Activated naive CD4-positive, alpha-beta T cell treated with anti-CD3 and anti-CD28 coated beads, Interleukin-2, amount 10 ng/mL, durations not matched to agents 7 days and 5 days (primary cell): ENCODE measurements at regions not wholly inside any gene's neighbourhood (a gene's known extent, or its start where the extent isn't known, plus 50 kb on each side); places are given as distances from the start of the nearest gene placed in this dataset.

Experiments
- CTCF ChIA-PET: fragments of 350-600 bp; sonication (Branson Sonifier 250); formaldehyde crosslinking; loops from one replicate; lab custom pipeline; 2021; ENCODE audit warnings: antibody characterized with exemption; lab: Charles Lee
- DNase-seq: peaks from one replicate; pipeline ENCODE4 v3.0.0-alpha.2; 2020
- H3K27ac Mint-ChIP-seq: one replicate; pipeline ENCODE4 v1.8.0; 2021; ENCODE audit warnings: mild to moderate bottlenecking, moderate library complexity, mixed read lengths
- H3K27me3 Mint-ChIP-seq: one replicate; pipeline ENCODE4 v1.8.0; 2021; ENCODE audit warnings: mild to moderate bottlenecking, mixed read lengths
- H3K36me3 Mint-ChIP-seq: one replicate; pipeline ENCODE4 v1.8.0; 2021; ENCODE audit warnings: mixed read lengths
- H3K4me1 Mint-ChIP-seq: one replicate; pipeline ENCODE4 v1.8.0; 2021; ENCODE audit warnings: mixed read lengths
- H3K4me3 Mint-ChIP-seq: one replicate; pipeline ENCODE4 v1.8.0; 2021; ENCODE audit warnings: mild to moderate bottlenecking, moderate library complexity, mixed read lengths
- H3K9me3 Mint-ChIP-seq: one replicate; pipeline ENCODE4 v1.8.0; 2021; ENCODE audit warnings: mixed read lengths

- H3K4me1 Mint-ChIP-seq = no peaks in the 10 kb centered on the region
- peaks cover 13% of the 10 kb centered on the region for H3K9me3 Mint-ChIP-seq
- H3K4me3 Mint-ChIP-seq = no peak overlapping the region
- no peak for DNase-seq
- no peaks in the 10 kb centered on the region for H3K36me3 Mint-ChIP-seq
- no peak overlapping the region for H3K27ac Mint-ChIP-seq
- H3K27me3 Mint-ChIP-seq = no peaks in the 10 kb centered on the region
- CTCF ChIA-PET = no interaction called here
Observed at GRCh38 chr3:76728426-76728825, 311.5 kb upstream of the ROBO2 start.

GRCh38 chr3:76731471-76731870, 308.4 kb upstream of the ROBO2 start:
- no peak overlapping the region for H3K4me3 Mint-ChIP-seq
- DNase-seq = no peak
- H3K27me3 Mint-ChIP-seq = no peaks in the 10 kb centered on the region
- CTCF ChIA-PET = no interaction called here
- H3K36me3 Mint-ChIP-seq = no peaks in the 10 kb centered on the region
- peaks cover 22% of the 10 kb centered on the region for H3K9me3 Mint-ChIP-seq
- no peak overlapping the region for H3K27ac Mint-ChIP-seq
- no peaks in the 10 kb centered on the region for H3K4me1 Mint-ChIP-seq

GRCh38 chr3:76733073-76733759, 306.7 kb upstream of the ROBO2 start:
- Mint-ChIP-seq H3K27me3 (no peaks in the 10 kb centered on the region), H3K4me1 (no peaks in the 10 kb centered on the region), H3K4me3 (no peak overlapping the region), H3K9me3 (peaks cover 23% of the 10 kb centered on the region), H3K36me3 (no peaks in the 10 kb centered on the region), H3K27ac (no peak overlapping the region)
- DNase-seq = no peak
- CTCF ChIA-PET = no interaction called here

GRCh38 chr3:76735152-76735551, 304.7 kb upstream of the ROBO2 start:
- Mint-ChIP-seq H3K4me3 (no peak overlapping the region), H3K27ac (no peak overlapping the region), H3K4me1 (no peaks in the 10 kb centered on the region), H3K9me3 (peaks cover 28% of the 10 kb centered on the region), H3K27me3 (no peaks in the 10 kb centered on the region), H3K36me3 (no peaks in the 10 kb centered on the region)
- CTCF ChIA-PET = no interaction called here
- no peak for DNase-seq

- no peak for DNase-seq
- Mint-ChIP-seq H3K4me3 (no peak overlapping the region), H3K27me3 (no peaks in the 10 kb centered on the region), H3K27ac (no peak overlapping the region), H3K36me3 (no peaks in the 10 kb centered on the region), H3K9me3 (peaks cover 13% of the 10 kb centered on the region), H3K4me1 (no peaks in the 10 kb centered on the region)
- CTCF ChIA-PET = no interaction called here
Observed at GRCh38 chr3:76753599-76753998, 286.3 kb upstream of the ROBO2 start.

- no peak overlapping the region for H3K4me3 Mint-ChIP-seq
- CTCF ChIA-PET = no interaction called here
- no peaks in the 10 kb centered on the region for H3K4me1 Mint-ChIP-seq
- no peak for DNase-seq
- no peaks in the 10 kb centered on the region for H3K27me3 Mint-ChIP-seq
- H3K36me3 Mint-ChIP-seq = no peaks in the 10 kb centered on the region
- H3K9me3 Mint-ChIP-seq = peaks cover 13% of the 10 kb centered on the region
- no peak overlapping the region for H3K27ac Mint-ChIP-seq
Observed at GRCh38 chr3:76754247-76754646, 285.7 kb upstream of the ROBO2 start.

GRCh38 chr3:76756577-76756976, 283.3 kb upstream of the ROBO2 start:
- Mint-ChIP-seq H3K36me3 (no peaks in the 10 kb centered on the region), H3K9me3 (peaks cover 11% of the 10 kb centered on the region), H3K27me3 (no peaks in the 10 kb centered on the region), H3K27ac (no peak overlapping the region), H3K4me3 (no peak overlapping the region), H3K4me1 (no peaks in the 10 kb centered on the region)
- CTCF ChIA-PET = no interaction called here
- no peak for DNase-seq

- DNase-seq = no peak
- H3K4me1 Mint-ChIP-seq = no peaks in the 10 kb centered on the region
- CTCF ChIA-PET = no interaction called here
- peaks cover 11% of the 10 kb centered on the region for H3K9me3 Mint-ChIP-seq
- H3K36me3 Mint-ChIP-seq = no peaks in the 10 kb centered on the region
- H3K27ac Mint-ChIP-seq = no peak overlapping the region
- no peaks in the 10 kb centered on the region for H3K27me3 Mint-ChIP-seq
- H3K4me3 Mint-ChIP-seq = no peak overlapping the region
Observed at GRCh38 chr3:76760336-76760735, 279.6 kb upstream of the ROBO2 start.

GRCh38 chr3:76765511-76765910, 274.4 kb upstream of the ROBO2 start:
- Mint-ChIP-seq H3K4me1 (no peaks in the 10 kb centered on the region), H3K27ac (no peak overlapping the region), H3K36me3 (no peaks in the 10 kb centered on the region), H3K27me3 (no peaks in the 10 kb centered on the region), H3K9me3 (peaks cover 5% of the 10 kb centered on the region), H3K4me3 (no peak overlapping the region)
- CTCF ChIA-PET = no interaction called here
- no peak for DNase-seq

GRCh38 chr3:76768912-76769311, 271.0 kb upstream of the ROBO2 start:
- no peaks in the 10 kb centered on the region for H3K27me3 Mint-ChIP-seq
- peaks cover 6% of the 10 kb centered on the region for H3K9me3 Mint-ChIP-seq
- H3K4me3 Mint-ChIP-seq = no peak overlapping the region
- CTCF ChIA-PET = no interaction called here
- DNase-seq = no peak
- no peaks in the 10 kb centered on the region for H3K4me1 Mint-ChIP-seq
- H3K27ac Mint-ChIP-seq = no peak overlapping the region
- H3K36me3 Mint-ChIP-seq = no peaks in the 10 kb centered on the region

GRCh38 chr3:76776927-76777326, 263.0 kb upstream of the ROBO2 start:
- DNase-seq = no peak
- Mint-ChIP-seq H3K9me3 (peaks cover 14% of the 10 kb centered on the region), H3K27me3 (no peaks in the 10 kb centered on the region), H3K4me1 (no peaks in the 10 kb centered on the region), H3K27ac (no peak overlapping the region), H3K36me3 (no peaks in the 10 kb centered on the region), H3K4me3 (no peak overlapping the region)
- CTCF ChIA-PET = no interaction called here

GRCh38 chr3:76788206-76788605, 251.7 kb upstream of the ROBO2 start:
- no peak for DNase-seq
- Mint-ChIP-seq H3K27me3 (no peaks in the 10 kb centered on the region), H3K4me3 (no peak overlapping the region), H3K9me3 (peaks cover 15% of the 10 kb centered on the region), H3K36me3 (no peaks in the 10 kb centered on the region), H3K27ac (no peak overlapping the region), H3K4me1 (no peaks in the 10 kb centered on the region)
- CTCF ChIA-PET = no interaction called here

- Mint-ChIP-seq H3K4me3 (no peak overlapping the region), H3K4me1 (no peaks in the 10 kb centered on the region), H3K27me3 (no peaks in the 10 kb centered on the region), H3K9me3 (peaks cover 12% of the 10 kb centered on the region), H3K27ac (no peak overlapping the region), H3K36me3 (no peaks in the 10 kb centered on the region)
- CTCF ChIA-PET = no interaction called here
- no peak for DNase-seq
Observed at GRCh38 chr3:76789237-76789636, 250.7 kb upstream of the ROBO2 start.

GRCh38 chr3:76811418-76811817, 228.5 kb upstream of the ROBO2 start:
- no peaks in the 10 kb centered on the region for H3K27me3 Mint-ChIP-seq
- no peak overlapping the region for H3K27ac Mint-ChIP-seq
- no peaks in the 10 kb centered on the region for H3K4me1 Mint-ChIP-seq
- no peaks in the 10 kb centered on the region for H3K36me3 Mint-ChIP-seq
- DNase-seq = no peak
- H3K4me3 Mint-ChIP-seq = no peak overlapping the region
- peaks cover 14% of the 10 kb centered on the region for H3K9me3 Mint-ChIP-seq
- CTCF ChIA-PET = no interaction called here

GRCh38 chr3:76812649-76813242, 227.2 kb upstream of the ROBO2 start:
- Mint-ChIP-seq H3K4me3 (no peak overlapping the region), H3K27ac (no peak overlapping the region), H3K36me3 (no peaks in the 10 kb centered on the region), H3K9me3 (peaks cover 17% of the 10 kb centered on the region), H3K27me3 (no peaks in the 10 kb centered on the region), H3K4me1 (no peaks in the 10 kb centered on the region)
- no peak for DNase-seq
- CTCF ChIA-PET = no interaction called here
